GM23248 (cell line): ENCODE measurements at regions not wholly inside any gene's neighbourhood (a gene's known extent, or its start where the extent isn't known, plus 50 kb on each side); places are given as distances from the start of the nearest gene placed in this dataset.

Experiments used
- DNase-seq: peaks from one replicate; pipeline ENCODE4 v3.0.0-alpha.2; 2015
- H2AFZ ChIP-seq: fragments of 200-600 bp; sonication (generic); 2 replicates; pipeline ENCODE4 v1.6.1; 2016; ENCODE audit warnings: antibody characterized with exemption
- H3F3A ChIP-seq: fragments of 200-600 bp; sonication (generic); 2 replicates; pipeline ENCODE4 v1.6.1; 2016; ENCODE audit warnings: mild to moderate bottlenecking, antibody characterized with exemption, mixed run types; ENCODE audit not compliant: insufficient read depth
- H3K27ac ChIP-seq: fragments of 200-600 bp; sonication (generic); 2 replicates; pipeline ENCODE4 v1.5.1; 2016; ENCODE audit warnings: mild to moderate bottlenecking
- H3K27me3 ChIP-seq: fragments of 200-600 bp; sonication (generic); replicated peaks from 2 replicates; pipeline ENCODE4 v1.6.1; 2016; ENCODE audit warnings: mild to moderate bottlenecking; ENCODE audit not compliant: insufficient read depth
- H3K36me3 ChIP-seq: fragments of 200-600 bp; sonication (generic); 2 replicates; pipeline ENCODE4 v1.6.1; 2016; ENCODE audit warnings: low read depth, mild to moderate bottlenecking
- H3K4me1 ChIP-seq: fragments of 200-600 bp; sonication (generic); 2 replicates; pipeline ENCODE4 v1.6.1; 2016; ENCODE audit warnings: mild to moderate bottlenecking; ENCODE audit not compliant: insufficient read depth
- H3K4me2 ChIP-seq: fragments of 200-600 bp; sonication (generic); one replicate; pipeline ENCODE4 v1.6.1; 2016; ENCODE audit warnings: mild to moderate bottlenecking; ENCODE audit not compliant: unreplicated experiment
- H3K4me3 ChIP-seq: fragments of 200-600 bp; sonication (generic); 2 replicates; pipeline ENCODE4 v1.5.1; 2016; ENCODE audit warnings: mild to moderate bottlenecking
- H3K79me2 ChIP-seq: fragments of 200-600 bp; sonication (generic); 2 replicates; pipeline ENCODE4 v1.6.1; 2016; ENCODE audit warnings: mild to moderate bottlenecking; ENCODE audit not compliant: insufficient read depth
- H3K9ac ChIP-seq: fragments of 200-600 bp; sonication (generic); 2 replicates; pipeline ENCODE4 v1.6.1; 2016; ENCODE audit warnings: mild to moderate bottlenecking
- H3K9me2 ChIP-seq: fragments of 200-600 bp; sonication (generic); 2 replicates; pipeline ENCODE4 v1.6.1; 2016; ENCODE audit warnings: mixed run types, mild to moderate bottlenecking, moderate library complexity; ENCODE audit not compliant: insufficient read depth
- H3K9me3 ChIP-seq: fragments of 200-600 bp; sonication (generic); one replicate; pipeline ENCODE4 v1.6.1; 2017; ENCODE audit warnings: low read depth
- H4K20me1 ChIP-seq: fragments of 200-600 bp; sonication (generic); 2 replicates; pipeline ENCODE4 v1.6.0; 2016; ENCODE audit not compliant: insufficient read depth
- EZH2 ChIP-seq: fragments of 200-600 bp; sonication (generic); IDR thresholded peaks from 2 replicates; pipeline ENCODE4 v1.6.1; 2018; ENCODE audit warnings: antibody characterized with exemption, mild to moderate bottlenecking; ENCODE audit not compliant: insufficient read depth, poor library complexity, severe bottlenecking
- EZH2phosphoT487 ChIP-seq: fragments of 200-600 bp; sonication (generic); IDR thresholded peaks from 2 replicates; pipeline ENCODE4 v1.6.1; 2018; ENCODE audit warnings: antibody characterized with exemption, moderate library complexity, mild to moderate bottlenecking, low read depth; ENCODE audit not compliant: insufficient read depth
- WGBS, 2 experiments: methylation state at CpG; one replicate each; pipeline ENCODE4 v1.1.6; 2015 to 2017; ENCODE audit warnings: low lambda C conversion rate in 2 of 2, low coverage in 1 of 2; ENCODE audit errors: missing lambda C conversion rate in 2 of 2; 5-methylcytosine and 5-hydroxymethylcytosine counted together
- in situ Hi-C: fragments of 300-500 bp; cut with MboI; formaldehyde crosslinking; loops from 2 replicates; pipeline ENCODE4 v1.15.0; 2020

GRCh38 chr16:79932572-79932971 lies 332.0 kb upstream of the MAF start:
- Histone ChIP-seq H4K20me1 (no peaks in the 10 kb centered on the region), H3K9ac (no peak overlapping the region), H3K9me2 (no peaks in the 10 kb centered on the region), H3K27me3 (no peaks in the 10 kb centered on the region), H3K4me2 (no peak overlapping the region), H3K4me3 (no peak overlapping the region), H3K36me3 (no peaks in the 10 kb centered on the region), H3K79me2 (no peaks in the 10 kb centered on the region), H3K4me1 (no peaks in the 10 kb centered on the region), H2AFZ (no peak overlapping the region), H3F3A (no peaks in the 10 kb centered on the region), H3K9me3 (no peaks in the 10 kb centered on the region), H3K27ac (no peak overlapping the region)
- in situ Hi-C loops: no loop called here
- WGBS, 2 experiments: 46 to 52% methylated on average over 2 of the region's 2 CpGs
- TF ChIP-seq EZH2: no peak
- no peak for TF ChIP-seq EZH2phosphoT487
- no peak for DNase-seq

- no peaks in the 10 kb centered on the region for H3K36me3 ChIP-seq
- no peaks in the 10 kb centered on the region for H3K79me2 ChIP-seq
- H3K4me2 ChIP-seq: no peak overlapping the region
- no peaks in the 10 kb centered on the region for H3K9me2 ChIP-seq
- 53 to 64% methylated on average over 1 of the region's 1 CpG for WGBS, 2 experiments
- H3K4me3 ChIP-seq: no peak overlapping the region
- no peaks in the 10 kb centered on the region for H3K9me3 ChIP-seq
- H2AFZ ChIP-seq: no peak overlapping the region
- no peaks in the 10 kb centered on the region for H3F3A ChIP-seq
- DNase-seq: no peak
- H3K9ac ChIP-seq: no peak overlapping the region
- H3K27me3 ChIP-seq: no peaks in the 10 kb centered on the region
- H3K27ac ChIP-seq: no peak overlapping the region
- TF ChIP-seq EZH2: no peak
- TF ChIP-seq EZH2phosphoT487: no peak
- H3K4me1 ChIP-seq: no peaks in the 10 kb centered on the region
- in situ Hi-C loops: no loop called here
- H4K20me1 ChIP-seq: no peaks in the 10 kb centered on the region
Observed at GRCh38 chr16:79931721-79932120, 331.2 kb upstream of the MAF start.

- H3F3A ChIP-seq: no peaks in the 10 kb centered on the region
- no peak overlapping the region for H3K4me3 ChIP-seq
- H3K27ac ChIP-seq: no peak overlapping the region
- no peaks in the 10 kb centered on the region for H3K9me2 ChIP-seq
- DNase-seq: no peak
- no peaks in the 10 kb centered on the region for H3K27me3 ChIP-seq
- no peak overlapping the region for H2AFZ ChIP-seq
- H3K79me2 ChIP-seq: no peaks in the 10 kb centered on the region
- TF ChIP-seq EZH2 (no peak), EZH2phosphoT487 (no peak)
- no peak overlapping the region for H3K9ac ChIP-seq
- WGBS, 2 experiments: 0 to 3% methylated on average over 2 of the region's 2 CpGs
- H3K36me3 ChIP-seq: no peaks in the 10 kb centered on the region
- no peak overlapping the region for H3K4me2 ChIP-seq
- no peaks in the 10 kb centered on the region for H3K4me1 ChIP-seq
- no peaks in the 10 kb centered on the region for H3K9me3 ChIP-seq
- in situ Hi-C loops: no loop called here
- no peaks in the 10 kb centered on the region for H4K20me1 ChIP-seq
Observed at GRCh38 chr16:79929260-79929965, 328.9 kb upstream of the MAF start.

GRCh38 chr16:79928142-79928873 lies 327.8 kb upstream of the MAF start:
- no peak overlapping the region for H3K27ac ChIP-seq
- H3K9ac ChIP-seq: no peak overlapping the region
- no peaks in the 10 kb centered on the region for H3F3A ChIP-seq
- no peak overlapping the region for H3K4me3 ChIP-seq
- no peaks in the 10 kb centered on the region for H4K20me1 ChIP-seq
- no peak overlapping the region for H3K4me2 ChIP-seq
- in situ Hi-C loops: no loop called here
- no peaks in the 10 kb centered on the region for H3K4me1 ChIP-seq
- no peaks in the 10 kb centered on the region for H3K27me3 ChIP-seq
- no peak for DNase-seq
- no peaks in the 10 kb centered on the region for H3K9me3 ChIP-seq
- no peaks in the 10 kb centered on the region for H3K36me3 ChIP-seq
- TF ChIP-seq EZH2phosphoT487 (no peak), EZH2 (no peak)
- no peaks in the 10 kb centered on the region for H3K79me2 ChIP-seq
- H3K9me2 ChIP-seq: no peaks in the 10 kb centered on the region
- WGBS, 2 experiments: 14 to 18% methylated on average over 9 of the region's 9 CpGs
- H2AFZ ChIP-seq: no peak overlapping the region
